Endothelial cell of umbilical vein (primary cell): ENCODE measurements at regions not wholly inside any gene's neighbourhood (a gene's known extent, or its start where the extent isn't known, plus 50 kb on each side); places are given as distances from the start of the nearest gene placed in this dataset.

Source experiments
- CTCF ChIP-seq, 2 donors: IDR thresholded peaks; 1 replicate in 1 of 2; 2 replicates in 1 of 2; pipeline ENCODE4 v1.5.1; 2011; ENCODE audit warnings: low read length in 2 of 2, mild to moderate bottlenecking in 2 of 2, moderate library complexity in 2 of 2, control low read depth in 1 of 2, inconsistent platforms in 1 of 2, low read depth in 1 of 2; ENCODE audit not compliant: insufficient read depth in 1 of 2; ENCODE audit errors: extremely low read depth in 1 of 2
- EZH2 ChIP-seq: IDR thresholded peaks from 2 replicates; pipeline ENCODE4 v1.6.1; 2012; ENCODE audit warnings: borderline replicate concordance, low read depth, mild to moderate bottlenecking, moderate library complexity, low read length, inconsistent platforms; ENCODE audit not compliant: severe bottlenecking
- GATA2 ChIP-seq: IDR thresholded peaks from 2 replicates; pipeline ENCODE4 v1.7.0; 2011; ENCODE audit warnings: low read depth, mild to moderate bottlenecking, moderate library complexity, mixed read lengths, low read length; ENCODE audit not compliant: insufficient read length, insufficient read depth
- POLR2A ChIP-seq: IDR thresholded peaks from 2 replicates; pipeline ENCODE4 v1.6.1; 2012; ENCODE audit warnings: low read depth, mild to moderate bottlenecking, control low read depth, low read length
- POLR2AphosphoS5 ChIP-seq: IDR thresholded peaks from 2 replicates; pipeline ENCODE4 v1.6.1; 2012; ENCODE audit warnings: low read depth, mild to moderate bottlenecking, control low read depth, low read length, moderate library complexity; ENCODE audit not compliant: insufficient read depth

GRCh38 chr2:16073471-16073870 is 133.1 kb downstream of the MYCN start:
- no peak for TF ChIP-seq CTCF (IDR thresholded peaks at IDR 0.05; ENCODE audit: extremely low read depth in 1 of 2, insufficient read depth in 1 of 2, low read depth in 1 of 2, low read length in 2 of 2)
- TF ChIP-seq GATA2: no peak
- no peak for TF ChIP-seq POLR2A
- TF ChIP-seq EZH2: no peak
- TF ChIP-seq POLR2AphosphoS5: no peak
